IMR-90 (cell line): ENCODE measurements at regions not wholly inside any gene's neighbourhood (a gene's known extent, or its start where the extent isn't known, plus 50 kb on each side); places are given as distances from the start of the nearest gene placed in this dataset.

Experiments
- ATAC-seq: fragments of 200-7000 bp; cut with Tn5 transposase; 2 replicates; pipeline ENCODE4 v1.9.1; 2020; ENCODE audit warnings: low read depth, mild to moderate bottlenecking, moderate library complexity
- BruUV-seq: library from RNA; stranded (reverse); fragments of 400-500 nt; replicated peaks from 2 replicates; lab custom pipeline; 2021; lab: Mats Ljungman, UMichigan
- CTCF ChIA-PET: fragments of 300-600 bp; formaldehyde crosslinking; extraction: SDS; loops from one replicate; lab custom pipeline; 2021; ENCODE audit warnings: antibody characterized with exemption; lab: Yijun Ruan, JAX
- POLR2A ChIA-PET: fragments of 300-600 bp; sonication (Branson Sonifier 250); formaldehyde crosslinking; loops from one replicate; lab custom pipeline; 2022; ENCODE audit warnings: antibody characterized with exemption; ENCODE audit not compliant: unreplicated experiment; lab: Charles Lee
- DNase-seq: peaks from one replicate; pipeline ENCODE4 v3.0.0; 2013
- H2AFZ ChIP-seq: replicated peaks from 2 replicates; pipeline ENCODE3; 2013; ENCODE audit warnings: low read length, mild to moderate bottlenecking; ENCODE audit not compliant: poor library complexity
- H2AK5ac ChIP-seq: 2 replicates; pipeline ENCODE4 v1.6.1; 2013; ENCODE audit warnings: low read depth, low read length, inconsistent platforms
- H2AK9ac ChIP-seq: replicated peaks from 2 replicates; pipeline ENCODE3; 2013; ENCODE audit warnings: mild to moderate bottlenecking, low read depth, low read length, moderate library complexity; ENCODE audit not compliant: poor library complexity
- H2BK120ac ChIP-seq: 2 replicates; pipeline ENCODE4 v1.6.1; 2013; ENCODE audit warnings: low read depth, low read length, inconsistent platforms
- H2BK15ac ChIP-seq: 3 replicates; pipeline ENCODE4 v1.6.1; 2013; ENCODE audit warnings: low read depth, low read length, inconsistent platforms
- H2BK20ac ChIP-seq: 2 replicates; pipeline ENCODE4 v1.6.1; 2013; ENCODE audit warnings: low read depth, mild to moderate bottlenecking, inconsistent platforms, low read length, moderate library complexity
- H2BK5ac ChIP-seq: 2 replicates; pipeline ENCODE4 v1.6.1; 2013; ENCODE audit warnings: mild to moderate bottlenecking, low read depth, low read length, inconsistent platforms; ENCODE audit not compliant: poor library complexity, severe bottlenecking
- H3K14ac ChIP-seq: replicated peaks from 2 replicates; pipeline ENCODE4 v1.6.1; 2013; ENCODE audit warnings: low read depth, low read length, inconsistent platforms
- H3K18ac ChIP-seq: 2 replicates; pipeline ENCODE4 v1.6.1; 2013; ENCODE audit warnings: low read depth, low read length, control low read depth
- H3K23ac ChIP-seq: 2 replicates; pipeline ENCODE4 v1.6.1; 2013; ENCODE audit warnings: low read depth, low read length, inconsistent platforms
- H3K27ac ChIP-seq: 2 replicates; pipeline ENCODE4 v1.5.1; 2013; ENCODE audit warnings: mild to moderate bottlenecking, control low read depth, low read length; ENCODE audit not compliant: insufficient read depth
- H3K27me3 ChIP-seq: 2 replicates; pipeline ENCODE4 v1.6.1; 2013; ENCODE audit warnings: low read length; ENCODE audit not compliant: control insufficient read depth, insufficient read depth
- H3K36me3 ChIP-seq: 2 replicates; pipeline ENCODE4 v1.6.1; 2013; ENCODE audit warnings: low read length, mixed read lengths; ENCODE audit not compliant: control insufficient read depth, insufficient read depth
- H3K4ac ChIP-seq: 2 replicates; pipeline ENCODE4 v1.6.1; 2013; ENCODE audit warnings: low read depth, low read length, inconsistent platforms
- H3K4me1 ChIP-seq: 2 replicates; pipeline ENCODE4 v1.6.1; 2013; ENCODE audit warnings: low read length, mixed read lengths; ENCODE audit not compliant: control insufficient read depth, insufficient read depth
- H3K4me2 ChIP-seq: 2 replicates; pipeline ENCODE4 v1.6.1; 2013; ENCODE audit warnings: low read depth, mild to moderate bottlenecking, control low read depth, low read length, moderate library complexity
- H3K4me3 ChIP-seq: 2 replicates; pipeline ENCODE4 v1.5.1; 2013; ENCODE audit warnings: low read depth, mild to moderate bottlenecking, control low read depth, low read length, moderate library complexity; ENCODE audit not compliant: insufficient read depth
- H3K56ac ChIP-seq: 2 replicates; pipeline ENCODE4 v1.6.1; 2013; ENCODE audit warnings: low read length, inconsistent platforms; ENCODE audit not compliant: insufficient read depth; ENCODE audit errors: extremely low read depth
- H3K79me1 ChIP-seq, 2 experiments: 2 replicates each; pipeline ENCODE4 v1.6.1; 2013; ENCODE audit warnings: low read length in 2 of 2, inconsistent platforms in 1 of 2, low read depth in 1 of 2
- H3K9ac ChIP-seq: 2 replicates; pipeline ENCODE4 v1.6.1; 2013; ENCODE audit warnings: low read depth, low read length, control low read depth
- H3K9me1 ChIP-seq: 2 replicates; pipeline ENCODE4 v1.6.1; 2013; ENCODE audit warnings: low read length, inconsistent platforms; ENCODE audit not compliant: insufficient read depth
- H3K9me3 ChIP-seq: 2 replicates; pipeline ENCODE4 v1.6.1; 2013; ENCODE audit warnings: low read length; ENCODE audit not compliant: control insufficient read depth, insufficient read depth
- H4K20me1 ChIP-seq: 2 replicates; pipeline ENCODE4 v1.6.1; 2013; ENCODE audit warnings: low read length, inconsistent platforms; ENCODE audit not compliant: insufficient read depth
- H4K5ac ChIP-seq: 2 replicates; pipeline ENCODE4 v1.6.1; 2013; ENCODE audit warnings: mild to moderate bottlenecking, low read depth, low read length, control low read depth
- H4K8ac ChIP-seq, 2 experiments: 2 replicates each; pipeline ENCODE4 v1.6.1; 2013; ENCODE audit warnings: low read depth in 2 of 2, low read length in 2 of 2, control low read depth in 1 of 2, inconsistent platforms in 1 of 2
- H4K91ac ChIP-seq: 2 replicates; pipeline ENCODE4 v1.6.1; 2013; ENCODE audit warnings: low read depth, low read length, inconsistent platforms; ENCODE audit not compliant: insufficient read depth
- BHLHE40 ChIP-seq: fragments of 150-350 bp; IDR thresholded peaks from 2 replicates; pipeline ENCODE4 v1.6.1; 2016; ENCODE audit warnings: mild to moderate bottlenecking, low read depth, low read length
- CEBPB ChIP-seq: IDR thresholded peaks from 2 replicates; pipeline ENCODE4 v1.6.1; 2012; ENCODE audit warnings: low read depth, low read length, improper control_type of control experiment
- CHD1 ChIP-seq: IDR thresholded peaks from 2 replicates; pipeline ENCODE4 v1.6.1; 2012; ENCODE audit warnings: low read depth, low read length, improper control_type of control experiment
- ELK1 ChIP-seq: fragments of 150-350 bp; IDR thresholded peaks from 2 replicates; pipeline ENCODE4 v1.6.1; 2016; ENCODE audit warnings: low read depth, mild to moderate bottlenecking, low read length, moderate library complexity, borderline replicate concordance
- MAZ ChIP-seq: IDR thresholded peaks from 2 replicates; pipeline ENCODE4 v1.6.1; 2012; ENCODE audit warnings: low read depth, mild to moderate bottlenecking, low read length, improper control_type of control experiment, moderate library complexity, borderline replicate concordance
- MXI1 ChIP-seq: IDR thresholded peaks from 2 replicates; pipeline ENCODE4 v1.6.1; 2012; ENCODE audit warnings: low read depth, mild to moderate bottlenecking, low read length, moderate library complexity, borderline replicate concordance
- RAD21 ChIP-seq: IDR thresholded peaks from 2 replicates; pipeline ENCODE4 v1.6.1; 2012; ENCODE audit warnings: low read length, improper control_type of control experiment
- RCOR1 ChIP-seq: IDR thresholded peaks from 2 replicates; pipeline ENCODE4 v1.6.1; 2012; ENCODE audit warnings: mild to moderate bottlenecking, low read length, improper control_type of control experiment; ENCODE audit not compliant: insufficient replicate concordance
- RFX5 ChIP-seq: IDR thresholded peaks from 2 replicates; pipeline ENCODE4 v1.8.0; 2012; ENCODE audit warnings: low read depth, mild to moderate bottlenecking, low read length, moderate library complexity
- USF2 ChIP-seq: fragments of 150-350 bp; IDR thresholded peaks from 2 replicates; pipeline ENCODE4 v1.6.1; 2017; ENCODE audit warnings: mild to moderate bottlenecking, antibody characterized with exemption, low read length, low read depth
- WGBS, 2 experiments: methylation state at CpG; one replicate each; pipeline versions ENCODE4 v1.1.5 to v1.1.7; 2013; ENCODE audit warnings: missing lambda C conversion rate in 2 of 2; ENCODE audit not compliant: insufficient read length in 1 of 2; ENCODE audit errors: extremely low coverage in 2 of 2; 5-methylcytosine and 5-hydroxymethylcytosine counted together
- dilution Hi-C: fragments of 300-500 bp; cut with HindIII; formaldehyde crosslinking; loops from one replicate; pipeline ENCODE4 v1.14.3; 2018; ENCODE audit warnings: low sequenced_read_pairs; ENCODE audit not compliant: unreplicated experiment
- in situ Hi-C: fragments of 300-500 bp; cut with MboI; formaldehyde crosslinking; loops from 3 replicates; pipeline ENCODE4 v1.14.3; 2019; ENCODE audit warnings: low sequenced_read_pairs, inconsistent platforms, mixed read lengths
- intact Hi-C: fragments of 100-400 bp; cut with micrococcal nuclease; formaldehyde crosslinking; loops from 2 replicates; pipeline ENCODE4 v1.10.0; 2022

DNA sequence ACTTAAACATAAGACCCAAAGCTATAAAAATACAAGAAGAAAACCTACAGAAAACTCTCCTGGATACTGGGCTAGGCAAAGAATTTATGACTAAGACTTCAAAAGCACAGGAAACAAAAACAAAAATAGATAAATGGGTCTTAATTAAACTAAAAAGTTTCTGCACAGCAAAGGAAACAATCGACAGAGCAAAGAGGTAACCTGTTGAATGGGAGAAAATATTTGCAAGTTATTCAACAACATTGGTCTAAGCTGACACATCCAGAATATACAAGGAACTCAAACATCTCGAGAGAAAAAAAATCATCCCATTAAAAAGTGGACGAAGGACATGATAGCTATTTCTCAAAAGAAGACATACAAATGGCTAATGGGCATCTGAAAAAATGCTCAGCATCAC is 72.3 kb upstream of the RBBP8 start:
- Histone ChIP-seq H3K4me1 (no peaks in the 10 kb centered on the region; the same call in 1 of the 2 replicates), H4K5ac (no peak overlapping the region), H2BK20ac (no peak overlapping the region), H3K27ac (no peak overlapping the region), H4K91ac (no peak overlapping the region), H2AFZ (no peak overlapping the region), H3K9me3 (no peaks in the 10 kb centered on the region), H4K20me1 (no peaks in the 10 kb centered on the region), H2BK120ac (no peak overlapping the region), H3K56ac (no peak overlapping the region), H3K14ac (no peak overlapping the region), H2BK5ac (no peak overlapping the region), H3K27me3 (peaks cover 3% of the 10 kb centered on the region; the same call in 1 of the 2 replicates), H3K9me1 (no peaks in the 10 kb centered on the region), H2AK9ac (no peak overlapping the region), H2BK15ac (no peak overlapping the region), H3K18ac (no peak overlapping the region), H3K4me2 (no peak overlapping the region), H2AK5ac (no peak overlapping the region), H3K9ac (no peak overlapping the region), H3K23ac (no peak overlapping the region), H3K36me3 (no peaks in the 10 kb centered on the region), H3K79me1 (no peaks in the 10 kb centered on the region), H3K4ac (no peak overlapping the region), H4K8ac (no peak overlapping the region), H3K4me3 (no peak overlapping the region)
- intact Hi-C loops (no loop called here), in situ Hi-C loops (no loop called here), dilution Hi-C loops (no loop called here)
- DNase-seq (no peak), ATAC-seq (no peak)
- no CpG with 5 or more reads among the region's 3 CpGs for WGBS, 2 experiments
- no TSS peak for BruUV-seq
- ChIA-PET POLR2A (no interaction called here), CTCF (interaction anchor here (0.6 to 0.9 kb wide), 2 partner anchors 19 to 117 kb away, joined by 3 read pairs; no protein-coding TSS in a partner anchor)
- TF ChIP-seq ELK1 (no peak), RAD21 (no peak), RCOR1 (no peak), MXI1 (no peak), BHLHE40 (no peak), RFX5 (no peak), CHD1 (no peak), USF2 (no peak), CEBPB (no peak), MAZ (no peak)
